ENCODE measurements at regions not wholly inside any gene's neighbourhood (a gene's known extent, or its start where the extent isn't known, plus 50 kb on each side); places are given as distances from the start of the nearest gene placed in this dataset.

GRCh38 chr5:3511519-3511918 is 84.1 kb upstream of the IRX1 start:
- ATAC-seq, result no peak
- intact Hi-C loops (cut with DNase I), result no loop called here
- no peaks in the 10 kb centered on the region for H3K36me3 ChIP-seq (replicated peaks in 1 of 2; ENCODE audit: insufficient read depth in 1 of 2, low read depth in 2 of 2)
- TF ChIP-seq, protein P1, sequence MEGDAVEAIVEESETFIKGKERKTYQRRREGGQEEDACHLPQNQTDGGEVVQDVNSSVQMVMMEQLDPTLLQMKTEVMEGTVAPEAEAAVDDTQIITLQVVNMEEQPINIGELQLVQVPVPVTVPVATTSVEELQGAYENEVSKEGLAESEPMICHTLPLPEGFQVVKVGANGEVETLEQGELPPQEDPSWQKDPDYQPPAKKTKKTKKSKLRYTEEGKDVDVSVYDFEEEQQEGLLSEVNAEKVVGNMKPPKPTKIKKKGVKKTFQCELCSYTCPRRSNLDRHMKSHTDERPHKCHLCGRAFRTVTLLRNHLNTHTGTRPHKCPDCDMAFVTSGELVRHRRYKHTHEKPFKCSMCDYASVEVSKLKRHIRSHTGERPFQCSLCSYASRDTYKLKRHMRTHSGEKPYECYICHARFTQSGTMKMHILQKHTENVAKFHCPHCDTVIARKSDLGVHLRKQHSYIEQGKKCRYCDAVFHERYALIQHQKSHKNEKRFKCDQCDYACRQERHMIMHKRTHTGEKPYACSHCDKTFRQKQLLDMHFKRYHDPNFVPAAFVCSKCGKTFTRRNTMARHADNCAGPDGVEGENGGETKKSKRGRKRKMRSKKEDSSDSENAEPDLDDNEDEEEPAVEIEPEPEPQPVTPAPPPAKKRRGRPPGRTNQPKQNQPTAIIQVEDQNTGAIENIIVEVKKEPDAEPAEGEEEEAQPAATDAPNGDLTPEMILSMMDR (IDR thresholded peaks at IDR 0.05), result no peak
- no peak for TF ChIP-seq POLR2A (IDR thresholded peaks at IDR 0.05)
- H3K4me3 ChIP-seq, result no peak overlapping the region
- no peak for DNase-seq
- H3K4me1 ChIP-seq, result no peaks in the 10 kb centered on the region
- H3K27ac ChIP-seq, result no peak overlapping the region
- peaks cover 0 to 8% (median 0%) of the 10 kb centered on the region in 3 donors for H3K9me3 ChIP-seq
- H3K27me3 ChIP-seq, result no peaks in the 10 kb centered on the region
- WGBS, 2 donors, result 78 to 82% methylated on average over 9 of the region's 9 CpGs

DNA sequence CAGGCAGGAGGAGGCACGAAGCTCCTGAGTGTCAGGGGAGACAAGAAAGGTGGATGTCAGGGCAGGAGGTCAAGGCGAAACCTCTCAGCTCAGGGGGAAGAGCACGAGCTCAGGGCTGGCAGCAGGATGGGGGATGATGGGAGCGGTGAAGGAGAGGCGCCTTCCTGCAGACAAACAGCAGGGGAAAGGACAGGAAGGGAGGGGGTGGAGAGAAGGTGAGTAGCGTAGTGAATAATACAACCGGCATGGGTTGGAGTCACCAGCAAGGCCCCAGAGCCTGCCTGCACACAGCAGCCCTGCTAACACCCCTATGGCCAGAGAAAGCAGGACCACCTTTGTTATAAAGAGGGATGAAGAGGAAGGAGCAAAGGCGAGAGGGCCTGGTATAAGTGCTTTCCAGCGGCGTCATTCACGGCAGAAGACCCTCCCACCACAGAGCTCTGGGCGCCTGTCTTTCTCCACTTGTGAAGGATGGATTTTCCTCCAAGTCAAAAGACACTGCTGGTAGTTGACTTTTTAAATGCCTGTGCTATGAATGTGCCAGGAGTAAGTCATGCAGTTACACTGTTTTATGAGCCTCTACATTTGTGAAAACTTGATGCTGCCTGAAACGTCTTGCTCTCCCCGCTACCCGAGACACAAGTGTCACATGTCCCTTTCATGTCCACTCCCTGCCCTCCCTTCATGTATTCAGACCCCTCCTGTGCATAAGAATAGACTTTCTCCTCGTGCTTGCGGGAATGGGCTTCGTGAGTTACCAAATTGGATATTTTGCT is 84.8 kb upstream of the IRX1 start:
- Histone ChIP-seq H3K27me3 (no peaks in the 10 kb centered on the region), H3K27ac (no peak overlapping the region), H3K9me3 (peaks cover 0 to 8% (median 0%) of the 10 kb centered on the region in 3 donors), H3K4me1 (no peaks in the 10 kb centered on the region), H3K4me3 (no peak overlapping the region), H3K36me3 (replicated peaks in 1 of 2; ENCODE audit: insufficient read depth in 1 of 2, low read depth in 2 of 2) (no peaks in the 10 kb centered on the region)
- 68 to 76% methylated on average over 18 of the region's 18 CpGs for WGBS, 2 donors
- TF ChIP-seq POLR2A (IDR thresholded peaks at IDR 0.05), result no peak
- TF ChIP-seq, protein P1 (IDR thresholded peaks at IDR 0.05), result no peak
- DNase-seq, result no peak
- intact Hi-C loops (cut with DNase I), result no loop called here
- ATAC-seq, result no peak

GRCh38 chr5:3509290-3509689 is 86.3 kb upstream of the IRX1 start:
- H3K27me3 ChIP-seq, result no peaks in the 10 kb centered on the region
- no peak for ATAC-seq
- H3K4me3 ChIP-seq, result no peak overlapping the region
- H3K36me3 ChIP-seq (replicated peaks in 1 of 2; ENCODE audit: insufficient read depth in 1 of 2, low read depth in 2 of 2), result no peaks in the 10 kb centered on the region
- no peaks in the 10 kb centered on the region for H3K4me1 ChIP-seq
- H3K9me3 ChIP-seq, result peaks cover 0 to 8% (median 0%) of the 10 kb centered on the region in 3 donors
- no peak overlapping the region for H3K27ac ChIP-seq
- TF ChIP-seq POLR2A (IDR thresholded peaks at IDR 0.05), result no peak
- TF ChIP-seq, protein P1 (IDR thresholded peaks at IDR 0.05), result no peak
- 48 to 72% methylated on average over 3 of the region's 3 CpGs for WGBS, 2 donors
- DNase-seq, result no peak
- intact Hi-C loops (cut with DNase I), result no loop called here

- H3K4me3 ChIP-seq, result no peak overlapping the region
Measured at GRCh38 chr5:3508395-3508794, 87.2 kb upstream of the IRX1 start.

More at GRCh38 chr5:3508395-3508794, 87.2 kb upstream of the IRX1 start:
- Histone ChIP-seq H3K27me3 (no peaks in the 10 kb centered on the region), H3K9me3 (peaks cover 0 to 8% (median 0%) of the 10 kb centered on the region in 3 donors), H3K4me1 (no peaks in the 10 kb centered on the region), H3K27ac (no peak overlapping the region), H3K36me3 (replicated peaks in 1 of 2; ENCODE audit: insufficient read depth in 1 of 2, low read depth in 2 of 2) (no peaks in the 10 kb centered on the region)
- no peak for TF ChIP-seq POLR2A (IDR thresholded peaks at IDR 0.05)
- TF ChIP-seq, protein P1 (IDR thresholded peaks at IDR 0.05), result no peak
- intact Hi-C loops (cut with DNase I), result no loop called here
- WGBS, 2 donors, result 87 to 92% methylated on average over 3 of the region's 3 CpGs
- ATAC-seq (no peak), DNase-seq (no peak)

All from body of pancreas (tissue), 4 donors.